ENCODE measurements at regions not wholly inside any gene's neighbourhood (a gene's known extent, or its start where the extent isn't known, plus 50 kb on each side); places are given as distances from the start of the nearest gene placed in this dataset.

DNA sequence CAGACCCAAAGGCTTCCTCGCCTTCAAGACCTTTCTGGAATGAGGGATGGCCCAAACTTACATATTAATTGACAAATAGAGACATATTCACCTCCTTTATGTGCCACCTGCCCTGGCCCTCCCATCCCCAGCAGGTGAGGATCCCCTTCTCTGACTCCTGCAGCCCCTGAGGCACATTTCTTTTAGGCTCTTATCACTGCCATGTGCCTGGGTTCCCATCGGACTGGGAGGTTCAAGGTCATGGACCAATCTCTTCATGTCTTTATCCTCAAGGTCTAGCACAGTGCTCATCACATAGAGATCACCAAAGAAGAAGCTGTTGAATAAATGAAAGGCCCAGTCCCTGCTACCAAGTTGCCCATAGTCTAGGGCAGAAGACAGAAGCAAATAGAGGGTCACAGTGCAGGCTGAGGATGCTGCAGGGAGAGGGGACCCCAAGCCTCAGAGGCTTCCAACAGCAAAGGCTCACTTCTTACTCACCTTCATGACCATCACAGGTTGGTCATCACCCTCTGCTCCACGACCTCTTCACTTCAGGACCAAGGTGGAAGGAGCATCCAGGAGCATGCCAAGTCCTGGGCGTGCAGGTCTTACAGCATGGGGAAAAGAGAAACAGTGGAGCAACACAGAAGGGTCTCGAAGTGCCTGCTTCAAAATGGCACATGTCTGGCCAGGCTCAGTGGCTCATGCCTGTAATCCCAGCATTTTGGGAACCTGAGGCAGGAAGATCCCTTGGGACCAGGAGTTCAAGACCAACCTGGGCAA is 193.9 kb downstream of the SMAD2 start:
- TF ChIP-seq ZNF8 (CRISPR knock-in tag; IDR thresholded peaks at IDR 0.05) (no peak), TOX (CRISPR knock-in tag; IDR thresholded peaks at IDR 0.05; ENCODE audit: borderline replicate concordance) (no peak), ZFP30 (CRISPR knock-in tag; IDR thresholded peaks at IDR 0.05) (no peak), ZC3H10 (CRISPR knock-in tag; IDR thresholded peaks at IDR 0.05) (no peak), ARNTL (CRISPR knock-in tag; IDR thresholded peaks at IDR 0.05; ENCODE audit: borderline replicate concordance, low read depth) (no peak)
- TF ChIP-seq, protein P1, sequence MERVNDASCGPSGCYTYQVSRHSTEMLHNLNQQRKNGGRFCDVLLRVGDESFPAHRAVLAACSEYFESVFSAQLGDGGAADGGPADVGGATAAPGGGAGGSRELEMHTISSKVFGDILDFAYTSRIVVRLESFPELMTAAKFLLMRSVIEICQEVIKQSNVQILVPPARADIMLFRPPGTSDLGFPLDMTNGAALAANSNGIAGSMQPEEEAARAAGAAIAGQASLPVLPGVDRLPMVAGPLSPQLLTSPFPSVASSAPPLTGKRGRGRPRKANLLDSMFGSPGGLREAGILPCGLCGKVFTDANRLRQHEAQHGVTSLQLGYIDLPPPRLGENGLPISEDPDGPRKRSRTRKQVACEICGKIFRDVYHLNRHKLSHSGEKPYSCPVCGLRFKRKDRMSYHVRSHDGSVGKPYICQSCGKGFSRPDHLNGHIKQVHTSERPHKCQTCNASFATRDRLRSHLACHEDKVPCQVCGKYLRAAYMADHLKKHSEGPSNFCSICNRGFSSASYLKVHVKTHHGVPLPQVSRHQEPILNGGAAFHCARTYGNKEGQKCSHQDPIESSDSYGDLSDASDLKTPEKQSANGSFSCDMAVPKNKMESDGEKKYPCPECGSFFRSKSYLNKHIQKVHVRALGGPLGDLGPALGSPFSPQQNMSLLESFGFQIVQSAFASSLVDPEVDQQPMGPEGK (CRISPR knock-in tag; IDR thresholded peaks at IDR 0.05; ENCODE audit: borderline replicate concordance): no peak
- TF ChIP-seq, protein P2, sequence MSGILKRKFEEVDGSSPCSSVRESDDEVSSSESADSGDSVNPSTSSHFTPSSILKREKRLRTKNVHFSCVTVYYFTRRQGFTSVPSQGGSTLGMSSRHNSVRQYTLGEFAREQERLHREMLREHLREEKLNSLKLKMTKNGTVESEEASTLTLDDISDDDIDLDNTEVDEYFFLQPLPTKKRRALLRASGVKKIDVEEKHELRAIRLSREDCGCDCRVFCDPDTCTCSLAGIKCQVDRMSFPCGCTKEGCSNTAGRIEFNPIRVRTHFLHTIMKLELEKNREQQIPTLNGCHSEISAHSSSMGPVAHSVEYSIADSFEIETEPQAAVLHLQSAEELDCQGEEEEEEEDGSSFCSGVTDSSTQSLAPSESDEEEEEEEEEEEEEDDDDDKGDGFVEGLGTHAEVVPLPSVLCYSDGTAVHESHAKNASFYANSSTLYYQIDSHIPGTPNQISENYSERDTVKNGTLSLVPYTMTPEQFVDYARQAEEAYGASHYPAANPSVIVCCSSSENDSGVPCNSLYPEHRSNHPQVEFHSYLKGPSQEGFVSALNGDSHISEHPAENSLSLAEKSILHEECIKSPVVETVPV (CRISPR knock-in tag; IDR thresholded peaks at IDR 0.05): no peak
- TF ChIP-seq, protein P3, sequence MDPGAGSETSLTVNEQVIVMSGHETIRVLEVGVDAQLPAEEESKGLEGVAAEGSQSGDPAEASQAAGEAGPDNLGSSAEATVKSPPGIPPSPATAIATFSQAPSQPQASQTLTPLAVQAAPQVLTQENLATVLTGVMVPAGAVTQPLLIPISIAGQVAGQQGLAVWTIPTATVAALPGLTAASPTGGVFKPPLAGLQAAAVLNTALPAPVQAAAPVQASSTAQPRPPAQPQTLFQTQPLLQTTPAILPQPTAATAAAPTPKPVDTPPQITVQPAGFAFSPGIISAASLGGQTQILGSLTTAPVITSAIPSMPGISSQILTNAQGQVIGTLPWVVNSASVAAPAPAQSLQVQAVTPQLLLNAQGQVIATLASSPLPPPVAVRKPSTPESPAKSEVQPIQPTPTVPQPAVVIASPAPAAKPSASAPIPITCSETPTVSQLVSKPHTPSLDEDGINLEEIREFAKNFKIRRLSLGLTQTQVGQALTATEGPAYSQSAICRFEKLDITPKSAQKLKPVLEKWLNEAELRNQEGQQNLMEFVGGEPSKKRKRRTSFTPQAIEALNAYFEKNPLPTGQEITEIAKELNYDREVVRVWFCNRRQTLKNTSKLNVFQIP (CRISPR knock-in tag; IDR thresholded peaks at IDR 0.05; ENCODE audit: borderline replicate concordance, low read depth): no peak
